ENCODE measurements at regions not wholly inside any gene's neighbourhood (a gene's known extent, or its start where the extent isn't known, plus 50 kb on each side); places are given as distances from the start of the nearest gene placed in this dataset.

DNA sequence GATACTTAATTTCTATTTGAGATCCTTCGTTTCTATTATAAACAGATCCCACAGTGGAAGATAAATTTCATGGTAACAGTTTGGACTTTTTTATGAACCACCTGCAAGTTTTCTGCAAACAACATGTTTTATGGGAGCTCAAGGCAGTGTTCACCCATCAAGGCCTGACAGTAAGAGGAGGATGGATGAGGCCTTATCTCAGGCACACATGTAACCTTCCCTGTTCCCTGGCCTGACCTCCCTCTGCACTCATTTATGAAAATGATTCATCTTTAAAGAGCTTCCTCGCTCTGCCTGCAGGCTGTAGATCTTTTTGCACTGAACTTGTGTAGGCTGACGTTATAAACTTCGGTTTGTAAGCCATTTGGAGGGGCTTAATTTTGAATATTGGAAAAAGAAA, 500.1 kb downstream of the GATA3 start:
- TF ChIP-seq SUZ12 (IDR thresholded peaks at IDR 0.05; ENCODE audit: extremely low read depth, insufficient read depth, insufficient read length) (no peak), ZNF274 (IDR thresholded peaks at IDR 0.05; ENCODE audit: low read depth, low read length) (no peak), YY1 (IDR thresholded peaks at IDR 0.05; ENCODE audit: insufficient read depth, insufficient read length) (no peak)
